PC-3 (cell line): ENCODE measurements at regions not wholly inside any gene's neighbourhood (a gene's known extent, or its start where the extent isn't known, plus 50 kb on each side); places are given as distances from the start of the nearest gene placed in this dataset.

Experiments
- CTCF ChIP-seq: fragments of 300-600 bp; sonication (generic); conservative IDR thresholded peaks from 2 replicates; pipeline ENCODE4 v1.5.1; 2017; ENCODE audit warnings: antibody characterized with exemption, low read depth, mild to moderate bottlenecking, low read length
- EZH2phosphoT487 ChIP-seq: fragments of 300-600 bp; sonication (generic); IDR thresholded peaks from 2 replicates; pipeline ENCODE4 v1.6.1; 2018; ENCODE audit warnings: mild to moderate bottlenecking, antibody characterized with exemption, low read length, borderline replicate concordance

- no peak for TF ChIP-seq CTCF
- TF ChIP-seq EZH2phosphoT487: no peak
These were observed 142.7 kb upstream of the ASIC2 start for GRCh38 chr17:33435721-33436301.
